ENCODE measurements at regions not wholly inside any gene's neighbourhood (a gene's known extent, or its start where the extent isn't known, plus 50 kb on each side); places are given as distances from the start of the nearest gene placed in this dataset.

DNA sequence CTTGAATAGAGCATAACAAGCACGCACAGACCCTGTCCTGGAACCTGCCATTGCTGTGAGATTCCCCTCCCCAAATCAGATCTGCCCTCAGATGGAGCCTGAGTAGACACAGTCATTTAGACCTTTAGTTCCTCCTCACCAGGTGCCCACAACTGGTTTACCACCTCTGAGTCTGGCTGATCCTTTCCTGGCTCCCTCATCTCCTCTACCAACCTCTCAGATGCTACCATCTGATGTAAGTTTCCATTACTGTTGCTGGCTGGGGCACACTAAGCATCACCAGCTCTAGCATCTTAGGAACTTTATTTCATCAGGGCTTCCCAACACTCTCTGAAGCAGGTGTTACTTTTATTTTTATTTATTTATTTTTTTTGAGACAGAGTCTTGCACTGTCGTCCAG is 288.3 kb downstream of the TLE3 start:
- no peak for DNase-seq (ENCODE audit: low read depth)
- no peak overlapping the region for H3K4me3 ChIP-seq (ENCODE audit: low read depth, low read length)
- no peak for TF ChIP-seq CTCF (IDR thresholded peaks at IDR 0.05; ENCODE audit: insufficient read depth, low read depth, low read length)

GRCh38 chr15:69810431-69811354 is 287.0 kb downstream of the TLE3 start:
- no peak overlapping the region for H3K4me3 ChIP-seq (ENCODE audit: low read depth, low read length)
- no peak for TF ChIP-seq CTCF (IDR thresholded peaks at IDR 0.05; ENCODE audit: insufficient read depth, low read depth, low read length)
- DNase-seq (ENCODE audit: low read depth) = peak; percentile 47

GRCh38 chr15:69812861-69813261 is 284.9 kb downstream of the TLE3 start:
- DNase-seq (ENCODE audit: low read depth) = no peak
- TF ChIP-seq CTCF (IDR thresholded peaks at IDR 0.05; ENCODE audit: insufficient read depth, low read depth, low read length) = no peak
- no peak overlapping the region for H3K4me3 ChIP-seq (ENCODE audit: low read depth, low read length)

DNA sequence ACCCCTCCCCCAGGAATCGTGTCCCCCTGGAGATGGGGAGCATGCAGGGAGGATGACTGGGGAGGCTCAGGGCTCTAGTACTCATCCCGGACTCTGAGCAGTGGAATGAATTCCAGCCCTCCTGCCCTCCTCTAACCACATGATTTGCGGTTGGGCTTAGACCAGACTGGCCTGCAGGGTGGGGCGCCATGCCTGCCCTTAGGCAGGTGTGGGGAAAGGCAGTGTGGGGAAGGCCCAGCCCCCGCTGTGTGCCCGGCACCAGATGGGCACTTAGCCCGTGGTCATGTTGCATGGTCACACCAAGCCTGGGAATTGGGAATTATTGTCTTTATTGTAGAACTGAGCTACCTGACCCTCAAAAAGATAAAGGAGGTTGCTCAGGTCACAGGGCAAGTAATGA is 283.8 kb downstream of the TLE3 start:
- no peak overlapping the region for H3K4me3 ChIP-seq (ENCODE audit: low read depth, low read length)
- no peak for DNase-seq (ENCODE audit: low read depth)
- TF ChIP-seq CTCF (IDR thresholded peaks at IDR 0.05; ENCODE audit: insufficient read depth, low read depth, low read length) = no peak

DNA sequence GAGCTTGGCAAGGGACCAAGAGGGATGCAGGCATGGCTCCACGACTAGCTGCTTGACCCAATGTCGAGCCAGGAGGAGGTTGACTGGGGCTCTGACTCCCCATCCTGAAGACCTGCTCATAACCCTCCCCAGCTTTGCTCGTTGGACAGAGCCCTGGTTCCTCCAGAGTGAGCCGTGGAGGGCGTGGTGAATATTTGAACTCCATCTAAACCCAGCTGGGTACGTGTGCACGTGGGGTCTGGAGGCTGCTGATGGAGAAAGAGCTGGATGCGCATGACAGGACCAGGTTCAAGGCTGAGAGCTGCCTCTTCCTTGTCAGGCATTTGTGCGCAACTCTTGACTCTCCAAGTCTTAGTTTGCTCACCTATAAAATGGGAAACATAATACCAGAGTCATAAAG is 282.8 kb downstream of the TLE3 start:
- no peak for DNase-seq (ENCODE audit: low read depth)
- TF ChIP-seq CTCF (IDR thresholded peaks at IDR 0.05; ENCODE audit: insufficient read depth, low read depth, low read length) = no peak

DNA sequence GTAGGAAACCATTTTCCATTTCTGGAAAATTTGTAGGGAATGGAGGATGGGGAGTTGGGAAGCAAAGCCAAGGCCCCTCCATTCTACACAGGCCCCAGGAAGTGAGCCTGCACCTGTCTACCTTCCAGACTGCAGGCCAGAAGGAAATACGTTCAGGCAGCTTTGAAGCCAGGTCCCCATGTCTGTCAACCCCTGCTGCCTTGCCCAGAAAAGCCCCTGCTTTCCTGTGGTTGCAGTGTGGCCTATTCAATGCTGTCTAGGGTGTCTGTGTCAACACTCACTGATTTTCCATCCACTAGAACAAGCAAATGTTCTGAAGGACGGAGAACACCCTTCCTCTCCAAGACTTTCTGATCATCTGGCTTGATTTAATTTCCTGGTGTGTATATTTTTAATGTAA is 281.9 kb downstream of the TLE3 start:
- H3K4me3 ChIP-seq (ENCODE audit: low read depth, low read length) = no peak overlapping the region
- no peak for TF ChIP-seq CTCF (IDR thresholded peaks at IDR 0.05; ENCODE audit: insufficient read depth, low read depth, low read length)

More for the DNA sequence above, 282.8 kb downstream of the TLE3 start:
- H3K4me3 ChIP-seq (ENCODE audit: low read depth, low read length) = no peak overlapping the region

More for the DNA sequence above, 281.9 kb downstream of the TLE3 start:
- no peak for DNase-seq (ENCODE audit: low read depth)

Data from fibroblast of villous mesenchyme (primary cell).